GM10266 (cell line): ENCODE measurements at regions not wholly inside any gene's neighbourhood (a gene's known extent, or its start where the extent isn't known, plus 50 kb on each side); places are given as distances from the start of the nearest gene placed in this dataset.
"Not testable (repeated sequence)": the region's sequence is repeated elsewhere in the genome, so short reads cannot be mapped to it uniquely, and the experiment has no call there.

Source experiments
- DNase-seq: peaks from one replicate; pipeline ENCODE4 v3.0.0; 2012; ENCODE audit errors: extremely low spot score
- CTCF ChIP-seq: IDR thresholded peaks from 2 replicates; pipeline ENCODE4 v1.5.1; 2012; ENCODE audit warnings: mild to moderate bottlenecking, low read depth; ENCODE audit not compliant: control insufficient read depth, insufficient read depth; ENCODE audit errors: missing control alignments

GRCh38 chr16:6704306-6704930, 628.2 kb upstream of the RBFOX1 start:
- no peak for DNase-seq
- no peak for TF ChIP-seq CTCF

- no peak for DNase-seq
- no peak for TF ChIP-seq CTCF
These were observed 631.5 kb upstream of the RBFOX1 start for GRCh38 chr16:6701096-6701495.

- TF ChIP-seq CTCF: no peak
- no peak for DNase-seq
These were observed 634.1 kb upstream of the RBFOX1 start for GRCh38 chr16:6698548-6698947.

- no peak for TF ChIP-seq CTCF
- DNase-seq: no peak
These were observed 637.0 kb upstream of the RBFOX1 start for GRCh38 chr16:6695666-6696065.

- no peak for TF ChIP-seq CTCF
- no peak for DNase-seq
These were observed 638.0 kb upstream of the RBFOX1 start for GRCh38 chr16:6694636-6695035.

GRCh38 chr16:6693418-6693817, 639.2 kb upstream of the RBFOX1 start:
- not testable (repeated sequence) for DNase-seq

GRCh38 chr16:6692874-6693273, 639.8 kb upstream of the RBFOX1 start:
- DNase-seq: no peak
- no peak for TF ChIP-seq CTCF

- no peak for TF ChIP-seq CTCF
- no peak for DNase-seq
These were observed 641.9 kb upstream of the RBFOX1 start for GRCh38 chr16:6690741-6691140.
